HEK293 (cell line): ENCODE measurements at regions not wholly inside any gene's neighbourhood (a gene's known extent, or its start where the extent isn't known, plus 50 kb on each side); places are given as distances from the start of the nearest gene placed in this dataset.

ENCODE experiments used
- EGR2 ChIP-seq: fragments of 450-650 bp; formaldehyde crosslinking; IDR thresholded peaks from 2 replicates; pipeline ENCODE4 v1.5.1; 2016; ENCODE audit warnings: low read depth, missing biosample characterization, missing genetic modification characterization
- TCF7L2 ChIP-seq: IDR thresholded peaks from 2 replicates; pipeline ENCODE4 v1.6.1; 2011; ENCODE audit warnings: low read depth, mild to moderate bottlenecking, inconsistent platforms, low read length, moderate library complexity, borderline replicate concordance
- ZEB2 ChIP-seq: fragments of 450-650 bp; formaldehyde crosslinking; IDR thresholded peaks from 2 replicates; pipeline ENCODE4 v1.5.1; 2016; ENCODE audit warnings: missing biosample characterization, missing genetic modification characterization
- ZNF157 ChIP-seq: fragments of 450-650 bp; formaldehyde crosslinking; IDR thresholded peaks from 2 replicates; pipeline ENCODE4 v1.5.1; 2016; ENCODE audit warnings: missing biosample characterization, missing genetic modification characterization
- ZNF16 ChIP-seq: fragments of 450-650 bp; formaldehyde crosslinking; IDR thresholded peaks from 2 replicates; pipeline ENCODE4 v1.5.1; 2016; ENCODE audit warnings: low read depth, missing biosample characterization, missing genetic modification characterization
- ZNF24 ChIP-seq: fragments of 450-650 bp; formaldehyde crosslinking; IDR thresholded peaks from 2 replicates; pipeline ENCODE4 v1.5.1; 2016; ENCODE audit warnings: missing biosample characterization, missing genetic modification characterization
- ZNF558 ChIP-seq: fragments of 450-650 bp; formaldehyde crosslinking; IDR thresholded peaks from 2 replicates; pipeline ENCODE4 v1.5.1; 2016; ENCODE audit warnings: missing biosample characterization, missing genetic modification characterization
- ZNF580 ChIP-seq: fragments of 450-650 bp; formaldehyde crosslinking; IDR thresholded peaks from 2 replicates; pipeline ENCODE4 v1.5.1; 2016; ENCODE audit warnings: missing biosample characterization, missing genetic modification characterization
- TF ChIP-seq, protein P1 (sequence below): fragments of 450-650 bp; formaldehyde crosslinking; IDR thresholded peaks from 2 replicates; pipeline ENCODE4 v1.5.1; 2016; ENCODE audit warnings: missing biosample characterization, missing genetic modification characterization
- TF ChIP-seq, protein P2 (sequence below): fragments of 450-650 bp; formaldehyde crosslinking; conservative IDR thresholded peaks from 2 replicates; pipeline ENCODE4 v1.5.1; 2016; ENCODE audit warnings: low read depth, missing biosample characterization, missing genetic modification characterization
- TF ChIP-seq, protein P3 (sequence below): fragments of 450-650 bp; IDR thresholded peaks from 2 replicates; pipeline ENCODE4 v1.5.1; 2018; ENCODE audit warnings: missing biosample characterization, missing genetic modification characterization

GRCh38 chr7:63114371-63114985, 884.2 kb upstream of the ZNF722 start:
- TF ChIP-seq, protein P1, sequence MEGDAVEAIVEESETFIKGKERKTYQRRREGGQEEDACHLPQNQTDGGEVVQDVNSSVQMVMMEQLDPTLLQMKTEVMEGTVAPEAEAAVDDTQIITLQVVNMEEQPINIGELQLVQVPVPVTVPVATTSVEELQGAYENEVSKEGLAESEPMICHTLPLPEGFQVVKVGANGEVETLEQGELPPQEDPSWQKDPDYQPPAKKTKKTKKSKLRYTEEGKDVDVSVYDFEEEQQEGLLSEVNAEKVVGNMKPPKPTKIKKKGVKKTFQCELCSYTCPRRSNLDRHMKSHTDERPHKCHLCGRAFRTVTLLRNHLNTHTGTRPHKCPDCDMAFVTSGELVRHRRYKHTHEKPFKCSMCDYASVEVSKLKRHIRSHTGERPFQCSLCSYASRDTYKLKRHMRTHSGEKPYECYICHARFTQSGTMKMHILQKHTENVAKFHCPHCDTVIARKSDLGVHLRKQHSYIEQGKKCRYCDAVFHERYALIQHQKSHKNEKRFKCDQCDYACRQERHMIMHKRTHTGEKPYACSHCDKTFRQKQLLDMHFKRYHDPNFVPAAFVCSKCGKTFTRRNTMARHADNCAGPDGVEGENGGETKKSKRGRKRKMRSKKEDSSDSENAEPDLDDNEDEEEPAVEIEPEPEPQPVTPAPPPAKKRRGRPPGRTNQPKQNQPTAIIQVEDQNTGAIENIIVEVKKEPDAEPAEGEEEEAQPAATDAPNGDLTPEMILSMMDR: no peak
- TF ChIP-seq EGR2 (tag by site-specific recombination) (no peak), ZNF157 (tag by site-specific recombination) (no peak), ZNF16 (no peak), TCF7L2 (no peak), ZNF24 (tag by site-specific recombination) (no peak), ZNF558 (no peak), ZEB2 (tag by site-specific recombination) (no peak), ZNF580 (tag by site-specific recombination) (no peak)
- TF ChIP-seq, protein P2, sequence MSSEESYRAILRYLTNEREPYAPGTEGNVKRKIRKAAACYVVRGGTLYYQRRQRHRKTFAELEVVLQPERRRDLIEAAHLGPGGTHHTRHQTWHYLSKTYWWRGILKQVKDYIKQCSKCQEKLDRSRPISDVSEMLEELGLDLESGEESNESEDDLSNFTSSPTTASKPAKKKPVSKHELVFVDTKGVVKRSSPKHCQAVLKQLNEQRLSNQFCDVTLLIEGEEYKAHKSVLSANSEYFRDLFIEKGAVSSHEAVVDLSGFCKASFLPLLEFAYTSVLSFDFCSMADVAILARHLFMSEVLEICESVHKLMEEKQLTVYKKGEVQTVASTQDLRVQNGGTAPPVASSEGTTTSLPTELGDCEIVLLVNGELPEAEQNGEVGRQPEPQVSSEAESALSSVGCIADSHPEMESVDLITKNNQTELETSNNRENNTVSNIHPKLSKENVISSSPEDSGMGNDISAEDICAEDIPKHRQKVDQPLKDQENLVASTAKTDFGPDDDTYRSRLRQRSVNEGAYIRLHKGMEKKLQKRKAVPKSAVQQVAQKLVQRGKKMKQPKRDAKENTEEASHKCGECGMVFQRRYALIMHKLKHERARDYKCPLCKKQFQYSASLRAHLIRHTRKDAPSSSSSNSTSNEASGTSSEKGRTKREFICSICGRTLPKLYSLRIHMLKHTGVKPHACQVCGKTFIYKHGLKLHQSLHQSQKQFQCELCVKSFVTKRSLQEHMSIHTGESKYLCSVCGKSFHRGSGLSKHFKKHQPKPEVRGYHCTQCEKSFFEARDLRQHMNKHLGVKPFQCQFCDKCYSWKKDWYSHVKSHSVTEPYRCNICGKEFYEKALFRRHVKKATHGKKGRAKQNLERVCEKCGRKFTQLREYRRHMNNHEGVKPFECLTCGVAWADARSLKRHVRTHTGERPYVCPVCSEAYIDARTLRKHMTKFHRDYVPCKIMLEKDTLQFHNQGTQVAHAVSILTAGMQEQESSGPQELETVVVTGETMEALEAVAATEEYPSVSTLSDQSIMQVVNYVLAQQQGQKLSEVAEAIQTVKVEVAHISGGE (tag by site-specific recombination): no peak
- TF ChIP-seq, protein P3, sequence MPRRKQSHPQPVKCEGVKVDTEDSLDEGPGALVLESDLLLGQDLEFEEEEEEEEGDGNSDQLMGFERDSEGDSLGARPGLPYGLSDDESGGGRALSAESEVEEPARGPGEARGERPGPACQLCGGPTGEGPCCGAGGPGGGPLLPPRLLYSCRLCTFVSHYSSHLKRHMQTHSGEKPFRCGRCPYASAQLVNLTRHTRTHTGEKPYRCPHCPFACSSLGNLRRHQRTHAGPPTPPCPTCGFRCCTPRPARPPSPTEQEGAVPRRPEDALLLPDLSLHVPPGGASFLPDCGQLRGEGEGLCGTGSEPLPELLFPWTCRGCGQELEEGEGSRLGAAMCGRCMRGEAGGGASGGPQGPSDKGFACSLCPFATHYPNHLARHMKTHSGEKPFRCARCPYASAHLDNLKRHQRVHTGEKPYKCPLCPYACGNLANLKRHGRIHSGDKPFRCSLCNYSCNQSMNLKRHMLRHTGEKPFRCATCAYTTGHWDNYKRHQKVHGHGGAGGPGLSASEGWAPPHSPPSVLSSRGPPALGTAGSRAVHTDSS (tag by site-specific recombination): no peak
